KMS-11 (cell line): ENCODE measurements at regions not wholly inside any gene's neighbourhood (a gene's known extent, or its start where the extent isn't known, plus 50 kb on each side); places are given as distances from the start of the nearest gene placed in this dataset.
"Not testable (repeated sequence)": the region's sequence is repeated elsewhere in the genome, so short reads cannot be mapped to it uniquely, and the experiment has no call there.

Source experiments
- H2AFZ ChIP-seq: fragments of 200-600 bp; sonication (generic); 2 replicates; pipeline ENCODE4 v1.6.1; 2016; ENCODE audit warnings: antibody characterized with exemption, mixed run types, low read depth
- H3K27ac ChIP-seq: fragments of 200-600 bp; sonication (generic); 2 replicates; pipeline ENCODE4 v1.6.1; 2016; ENCODE audit warnings: mild to moderate bottlenecking, mixed run types
- H3K27me3 ChIP-seq: fragments of 200-600 bp; sonication (generic); 2 replicates; pipeline ENCODE4 v1.6.1; 2017; ENCODE audit warnings: mild to moderate bottlenecking, low read depth, mixed run types, moderate library complexity; ENCODE audit not compliant: insufficient read depth
- H3K36me3 ChIP-seq: fragments of 200-600 bp; sonication (generic); 2 replicates; pipeline ENCODE4 v1.6.1; 2017; ENCODE audit warnings: mild to moderate bottlenecking, mixed run types; ENCODE audit not compliant: insufficient read depth
- H3K4me1 ChIP-seq: fragments of 200-600 bp; sonication (generic); 2 replicates; pipeline ENCODE4 v1.6.1; 2016; ENCODE audit warnings: mild to moderate bottlenecking, low read depth, mixed run types; ENCODE audit not compliant: poor library complexity, severe bottlenecking
- H3K4me2 ChIP-seq: fragments of 200-600 bp; sonication (generic); 2 replicates; pipeline ENCODE4 v1.7.0; 2016; ENCODE audit warnings: mild to moderate bottlenecking, mixed run types
- H3K4me3 ChIP-seq: fragments of 200-600 bp; sonication (generic); IDR thresholded peaks from 2 replicates; pipeline ENCODE4 v1.6.1; 2017; ENCODE audit warnings: low read depth, low read length, mixed read lengths; ENCODE audit not compliant: insufficient read depth
- H3K79me2 ChIP-seq: fragments of 200-600 bp; sonication (generic); 2 replicates; pipeline ENCODE4 v1.6.1; 2016; ENCODE audit warnings: low read depth, mixed run types; ENCODE audit not compliant: insufficient read depth
- H3K9ac ChIP-seq: fragments of 200-600 bp; sonication (generic); 2 replicates; pipeline ENCODE4 v1.6.1; 2016; ENCODE audit warnings: mild to moderate bottlenecking, mixed run types
- H4K20me1 ChIP-seq: fragments of 200-600 bp; sonication (generic); 2 replicates; pipeline ENCODE4 v1.6.1; 2016; ENCODE audit warnings: mild to moderate bottlenecking, mixed run types; ENCODE audit not compliant: insufficient read depth

- not testable (repeated sequence) for H3K27me3 ChIP-seq, H2AFZ ChIP-seq, H3K4me3 ChIP-seq, H3K9ac ChIP-seq, H3K4me1 ChIP-seq, H3K4me2 ChIP-seq, H4K20me1 ChIP-seq, H3K27ac ChIP-seq, H3K79me2 ChIP-seq, H3K36me3 ChIP-seq
Measured at GRCh38 chr15:22519213-22519612, 60.5 kb downstream of the GOLGA6L22 start.

GRCh38 chr15:22526537-22526936 is 67.8 kb downstream of the GOLGA6L22 start:
- H3K9ac ChIP-seq, H3K27ac ChIP-seq, H3K36me3 ChIP-seq, H3K4me3 ChIP-seq, H4K20me1 ChIP-seq, H3K27me3 ChIP-seq, H3K4me1 ChIP-seq, H3K4me2 ChIP-seq, H2AFZ ChIP-seq, H3K79me2 ChIP-seq: not testable (repeated sequence)

- H3K4me3 ChIP-seq, H3K79me2 ChIP-seq, H3K9ac ChIP-seq, H2AFZ ChIP-seq, H3K4me1 ChIP-seq, H3K36me3 ChIP-seq, H3K27me3 ChIP-seq, H4K20me1 ChIP-seq, H3K27ac ChIP-seq, H3K4me2 ChIP-seq: not testable (repeated sequence)
Measured at GRCh38 chr15:22527016-22527415, 68.3 kb downstream of the GOLGA6L22 start.

GRCh38 chr15:22529200-22529599 is 70.5 kb downstream of the GOLGA6L22 start:
- not testable (repeated sequence) for H3K4me3 ChIP-seq, H3K36me3 ChIP-seq, H3K4me2 ChIP-seq, H3K79me2 ChIP-seq, H3K27ac ChIP-seq, H2AFZ ChIP-seq, H4K20me1 ChIP-seq, H3K9ac ChIP-seq, H3K4me1 ChIP-seq, H3K27me3 ChIP-seq

- not testable (repeated sequence) for H3K79me2 ChIP-seq, H3K36me3 ChIP-seq, H2AFZ ChIP-seq, H3K27ac ChIP-seq, H3K4me3 ChIP-seq, H3K9ac ChIP-seq, H3K27me3 ChIP-seq, H3K4me2 ChIP-seq, H4K20me1 ChIP-seq, H3K4me1 ChIP-seq
Measured at GRCh38 chr15:22559701-22560100, 101.0 kb downstream of the GOLGA6L22 start.

- not testable (repeated sequence) for H3K4me1 ChIP-seq, H3K79me2 ChIP-seq, H2AFZ ChIP-seq, H3K36me3 ChIP-seq, H4K20me1 ChIP-seq, H3K4me3 ChIP-seq, H3K9ac ChIP-seq, H3K27me3 ChIP-seq, H3K27ac ChIP-seq, H3K4me2 ChIP-seq
Measured at GRCh38 chr15:22561716-22562115, 103.0 kb downstream of the GOLGA6L22 start.

GRCh38 chr15:22566510-22566909 is 107.8 kb downstream of the GOLGA6L22 start:
- H3K4me3 ChIP-seq, H2AFZ ChIP-seq, H3K4me2 ChIP-seq, H3K27ac ChIP-seq, H3K79me2 ChIP-seq, H3K36me3 ChIP-seq, H4K20me1 ChIP-seq, H3K9ac ChIP-seq, H3K4me1 ChIP-seq, H3K27me3 ChIP-seq: not testable (repeated sequence)

- H3K27me3 ChIP-seq, H4K20me1 ChIP-seq, H3K9ac ChIP-seq, H3K79me2 ChIP-seq, H3K4me1 ChIP-seq, H3K4me2 ChIP-seq, H3K36me3 ChIP-seq, H2AFZ ChIP-seq, H3K4me3 ChIP-seq, H3K27ac ChIP-seq: not testable (repeated sequence)
Measured at GRCh38 chr15:22569486-22569885, 110.8 kb downstream of the GOLGA6L22 start.

GRCh38 chr15:22572152-22572735 is 113.5 kb downstream of the GOLGA6L22 start:
- H3K4me2 ChIP-seq = not testable (repeated sequence)

GRCh38 chr15:22572792-22573191 is 114.1 kb downstream of the GOLGA6L22 start:
- H3K27ac ChIP-seq, H4K20me1 ChIP-seq, H2AFZ ChIP-seq, H3K79me2 ChIP-seq, H3K4me1 ChIP-seq, H3K9ac ChIP-seq, H3K27me3 ChIP-seq, H3K4me3 ChIP-seq, H3K36me3 ChIP-seq, H3K4me2 ChIP-seq: not testable (repeated sequence)

More at GRCh38 chr15:22572152-22572735, 113.5 kb downstream of the GOLGA6L22 start:
- not testable (repeated sequence) for H3K79me2 ChIP-seq, H3K4me1 ChIP-seq, H4K20me1 ChIP-seq, H3K4me3 ChIP-seq, H3K36me3 ChIP-seq, H3K9ac ChIP-seq, H2AFZ ChIP-seq, H3K27ac ChIP-seq, H3K27me3 ChIP-seq

GRCh38 chr15:22577828-22578227 is 119.1 kb downstream of the GOLGA6L22 start:
- H3K4me3 ChIP-seq, H3K27me3 ChIP-seq, H2AFZ ChIP-seq, H3K79me2 ChIP-seq, H3K4me1 ChIP-seq, H3K27ac ChIP-seq, H3K36me3 ChIP-seq, H3K4me2 ChIP-seq, H3K9ac ChIP-seq, H4K20me1 ChIP-seq: not testable (repeated sequence)
